ENCODE measurements at regions not wholly inside any gene's neighbourhood (a gene's known extent, or its start where the extent isn't known, plus 50 kb on each side); places are given as distances from the start of the nearest gene placed in this dataset.

DNA sequence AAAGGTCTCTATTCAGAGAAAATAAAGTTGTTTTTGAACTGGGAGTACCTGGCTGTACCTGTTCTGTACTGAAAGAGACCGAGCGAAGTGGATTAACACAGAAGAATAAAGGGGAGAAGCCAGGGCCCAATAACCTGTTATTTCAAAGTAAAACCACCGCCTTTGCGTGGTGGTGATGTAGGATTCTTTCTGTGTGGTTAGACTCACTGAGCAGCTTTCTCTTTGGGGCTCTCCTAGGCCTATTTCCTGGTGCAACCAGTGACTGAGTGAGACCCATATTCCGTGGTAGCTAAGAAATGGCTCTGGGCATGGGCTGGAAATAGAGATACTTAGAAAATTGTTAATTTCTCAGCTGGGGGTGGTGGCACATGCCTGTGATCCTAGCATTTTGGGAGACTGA lies 99.9 kb downstream of the XCL2 start:
- H3K27ac ChIP-seq (ENCODE audit: low read depth, low read length): no peak overlapping the region

GRCh38 chr1:168443356-168443755 lies 100.4 kb downstream of the XCL2 start:
- Histone ChIP-seq H3K9ac (ENCODE audit: low read depth in 1 of 3, low read length in 3 of 3) (no peak overlapping the region), H3K36me3 (ENCODE audit: control insufficient read depth in 3 of 3, insufficient read depth in 3 of 3, low read length in 3 of 3) (no peaks in the 10 kb centered on the region), H3K4me1 (ENCODE audit: control insufficient read depth in 3 of 3, insufficient read depth in 3 of 3, low read length in 3 of 3) (peaks cover 4 to 6% (median 6%) of the 10 kb centered on the region in 3 donors), H3K9me3 (ENCODE audit: control insufficient read depth in 3 of 3, low read length in 3 of 3) (no peaks in the 10 kb centered on the region), H3K4me3 (ENCODE audit: low read length in 3 of 3) (no peak overlapping the region), H3K27me3 (ENCODE audit: control insufficient read depth in 3 of 3, insufficient read depth in 3 of 3, low read length in 3 of 3) (no peaks in the 10 kb centered on the region), H3K27ac (ENCODE audit: low read depth, low read length) (no peak overlapping the region)

More for the DNA sequence above, 99.9 kb downstream of the XCL2 start:
- no peak overlapping the region for H3K9ac ChIP-seq (ENCODE audit: low read depth in 1 of 3, low read length in 3 of 3)
- peaks cover 4 to 6% (median 6%) of the 10 kb centered on the region in 3 donors for H3K4me1 ChIP-seq (ENCODE audit: control insufficient read depth in 3 of 3, insufficient read depth in 3 of 3, low read length in 3 of 3)
- no peak overlapping the region for H3K4me3 ChIP-seq (ENCODE audit: low read length in 3 of 3)
- H3K9me3 ChIP-seq (ENCODE audit: control insufficient read depth in 3 of 3, low read length in 3 of 3): no peaks in the 10 kb centered on the region
- no peaks in the 10 kb centered on the region for H3K36me3 ChIP-seq (ENCODE audit: control insufficient read depth in 3 of 3, insufficient read depth in 3 of 3, low read length in 3 of 3)
- no peaks in the 10 kb centered on the region for H3K27me3 ChIP-seq (ENCODE audit: control insufficient read depth in 3 of 3, insufficient read depth in 3 of 3, low read length in 3 of 3)

DNA sequence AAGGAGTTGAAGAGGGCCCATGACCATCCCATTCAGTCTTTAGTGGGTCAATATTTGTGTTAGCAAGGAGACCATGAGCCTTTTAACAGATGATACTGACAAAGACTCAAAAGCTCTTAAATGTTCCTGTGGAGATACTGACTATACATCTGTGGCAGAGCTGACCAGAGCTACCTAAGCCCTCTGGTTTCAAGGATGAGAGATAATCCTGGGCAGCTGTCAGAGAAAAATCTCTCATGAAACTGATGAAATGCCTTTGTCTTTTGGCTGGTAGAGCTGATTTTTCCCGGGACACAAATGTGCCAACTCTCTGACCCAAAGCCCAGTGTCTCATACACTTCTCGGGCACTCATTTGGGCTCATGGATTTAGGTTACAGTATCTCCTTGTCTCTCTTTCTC lies 100.9 kb downstream of the XCL2 start:
- H3K36me3 ChIP-seq (ENCODE audit: control insufficient read depth in 3 of 3, insufficient read depth in 3 of 3, low read length in 3 of 3): no peaks in the 10 kb centered on the region
- H3K4me1 ChIP-seq (ENCODE audit: control insufficient read depth in 3 of 3, insufficient read depth in 3 of 3, low read length in 3 of 3): peaks cover 4 to 6% (median 6%) of the 10 kb centered on the region in 3 donors
- no peaks in the 10 kb centered on the region for H3K27me3 ChIP-seq (ENCODE audit: control insufficient read depth in 3 of 3, insufficient read depth in 3 of 3, low read length in 3 of 3)
- H3K9ac ChIP-seq (ENCODE audit: low read depth in 1 of 3, low read length in 3 of 3): no peak overlapping the region
- no peak overlapping the region for H3K27ac ChIP-seq (ENCODE audit: low read depth, low read length)
- no peaks in the 10 kb centered on the region for H3K9me3 ChIP-seq (ENCODE audit: control insufficient read depth in 3 of 3, low read length in 3 of 3)
- H3K4me3 ChIP-seq (ENCODE audit: low read length in 3 of 3): no peak overlapping the region

- H3K9ac ChIP-seq (ENCODE audit: low read depth in 1 of 3, low read length in 3 of 3): no peak overlapping the region
- no peak overlapping the region for H3K27ac ChIP-seq (ENCODE audit: low read depth, low read length)
- no peaks in the 10 kb centered on the region for H3K36me3 ChIP-seq (ENCODE audit: control insufficient read depth in 3 of 3, insufficient read depth in 3 of 3, low read length in 3 of 3)
- H3K9me3 ChIP-seq (ENCODE audit: control insufficient read depth in 3 of 3, low read length in 3 of 3): no peaks in the 10 kb centered on the region
- peaks cover 4 to 6% (median 6%) of the 10 kb centered on the region in 3 donors for H3K4me1 ChIP-seq (ENCODE audit: control insufficient read depth in 3 of 3, insufficient read depth in 3 of 3, low read length in 3 of 3)
- H3K27me3 ChIP-seq (ENCODE audit: control insufficient read depth in 3 of 3, insufficient read depth in 3 of 3, low read length in 3 of 3): no peaks in the 10 kb centered on the region
- no peak overlapping the region for H3K4me3 ChIP-seq (ENCODE audit: low read length in 3 of 3)
Measured at GRCh38 chr1:168441745-168442144, 102.1 kb downstream of the XCL2 start.

DNA sequence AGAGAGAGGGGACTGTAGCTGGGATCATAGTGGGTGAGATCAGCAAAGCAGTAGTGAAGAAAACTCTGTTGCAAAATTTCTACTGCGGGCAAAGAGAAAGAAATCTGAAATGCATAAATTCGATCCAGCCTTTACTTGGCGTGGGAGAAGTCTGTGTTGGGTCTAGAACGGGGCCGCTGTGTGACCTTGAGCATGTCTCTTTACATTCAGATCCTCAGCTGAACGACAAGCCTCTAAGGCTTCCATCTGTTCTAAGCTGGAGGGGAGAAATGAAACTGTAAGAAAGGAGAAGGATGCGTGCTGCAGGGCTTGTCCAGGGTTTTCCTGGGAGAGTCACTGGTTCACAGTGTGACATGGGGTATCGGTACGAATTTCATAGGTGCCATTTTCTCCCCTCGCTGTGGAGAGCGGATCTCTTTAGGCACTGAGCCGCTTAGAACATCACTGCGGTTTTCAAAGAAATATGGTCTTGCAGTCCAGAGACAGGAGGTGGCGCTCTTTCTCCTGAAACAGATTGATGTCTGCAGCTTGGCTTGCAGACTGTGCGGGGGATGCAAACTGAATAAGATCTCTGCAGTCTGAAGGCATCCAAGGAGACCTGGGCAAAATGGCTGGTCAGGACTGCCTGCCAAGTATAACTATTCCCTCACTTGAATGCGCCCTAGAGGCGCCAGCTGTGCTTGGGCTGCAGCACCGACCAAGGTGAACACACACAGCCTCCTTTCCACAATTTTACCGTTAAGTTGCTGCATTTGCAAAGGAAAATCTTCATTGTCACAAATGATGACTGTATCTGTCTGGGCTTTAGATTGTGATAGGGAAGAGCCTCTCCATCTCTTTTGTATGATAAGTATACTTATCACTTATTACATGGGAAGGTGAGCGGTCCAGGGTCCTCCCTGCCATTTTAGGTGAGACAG lies 104.1 kb downstream of the XCL2 start:
- no peak overlapping the region for H3K27ac ChIP-seq (ENCODE audit: low read depth, low read length)
- peak overlapping the region; percentile 42 to 60 (median 57) for H3K4me3 ChIP-seq (ENCODE audit: low read length in 3 of 3)
- no peaks in the 10 kb centered on the region for H3K27me3 ChIP-seq (ENCODE audit: control insufficient read depth in 3 of 3, insufficient read depth in 3 of 3, low read length in 3 of 3)
- no peaks in the 10 kb centered on the region for H3K9me3 ChIP-seq (ENCODE audit: control insufficient read depth in 3 of 3, low read length in 3 of 3)
- peaks cover 4 to 6% (median 6%) of the 10 kb centered on the region in 3 donors for H3K4me1 ChIP-seq (ENCODE audit: control insufficient read depth in 3 of 3, insufficient read depth in 3 of 3, low read length in 3 of 3)
- H3K9ac ChIP-seq (ENCODE audit: low read depth in 1 of 3, low read length in 3 of 3): peak overlapping the region in 2 of 3 donors; percentile 30 to 60
- no peaks in the 10 kb centered on the region for H3K36me3 ChIP-seq (ENCODE audit: control insufficient read depth in 3 of 3, insufficient read depth in 3 of 3, low read length in 3 of 3)

- Histone ChIP-seq H3K4me1 (ENCODE audit: control insufficient read depth in 3 of 3, insufficient read depth in 3 of 3, low read length in 3 of 3) (peaks cover 4 to 6% (median 6%) of the 10 kb centered on the region in 3 donors), H3K27ac (ENCODE audit: low read depth, low read length) (no peak overlapping the region), H3K9ac (ENCODE audit: low read depth in 1 of 3, low read length in 3 of 3) (no peak overlapping the region), H3K4me3 (ENCODE audit: low read length in 3 of 3) (no peak overlapping the region), H3K27me3 (ENCODE audit: control insufficient read depth in 3 of 3, insufficient read depth in 3 of 3, low read length in 3 of 3) (no peaks in the 10 kb centered on the region), H3K36me3 (ENCODE audit: control insufficient read depth in 3 of 3, insufficient read depth in 3 of 3, low read length in 3 of 3) (no peaks in the 10 kb centered on the region), H3K9me3 (ENCODE audit: control insufficient read depth in 3 of 3, low read length in 3 of 3) (no peaks in the 10 kb centered on the region)
Measured at GRCh38 chr1:168438626-168439025, 105.2 kb downstream of the XCL2 start.

DNA sequence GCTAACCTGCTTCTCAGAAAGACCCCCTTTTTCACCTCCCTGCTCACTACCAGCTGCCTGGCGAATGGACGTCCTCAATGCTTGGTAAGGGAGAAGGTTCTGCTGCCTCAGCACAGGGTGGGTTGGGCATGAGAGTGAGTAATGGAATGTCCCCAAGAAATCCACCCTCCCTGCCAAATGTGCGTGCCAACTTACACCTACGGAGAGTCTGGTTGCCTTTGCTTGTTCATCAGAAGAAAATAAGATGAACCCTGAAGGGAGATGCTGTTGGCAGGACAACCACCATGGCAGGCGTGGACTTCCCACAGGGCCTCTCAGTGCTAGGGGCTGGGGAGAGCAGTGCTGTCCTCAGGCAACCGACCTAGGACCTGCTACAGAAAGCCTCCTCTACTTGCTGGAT lies 106.0 kb downstream of the XCL2 start:
- Histone ChIP-seq H3K36me3 (ENCODE audit: control insufficient read depth in 3 of 3, insufficient read depth in 3 of 3, low read length in 3 of 3) (no peaks in the 10 kb centered on the region), H3K9me3 (ENCODE audit: control insufficient read depth in 3 of 3, low read length in 3 of 3) (no peaks in the 10 kb centered on the region), H3K9ac (ENCODE audit: low read depth in 1 of 3, low read length in 3 of 3) (no peak overlapping the region), H3K4me3 (ENCODE audit: low read length in 3 of 3) (no peak overlapping the region), H3K4me1 (ENCODE audit: control insufficient read depth in 3 of 3, insufficient read depth in 3 of 3, low read length in 3 of 3) (peaks cover 4 to 6% (median 6%) of the 10 kb centered on the region in 3 donors), H3K27ac (ENCODE audit: low read depth, low read length) (no peak overlapping the region), H3K27me3 (ENCODE audit: control insufficient read depth in 3 of 3, insufficient read depth in 3 of 3, low read length in 3 of 3) (no peaks in the 10 kb centered on the region)

- Histone ChIP-seq H3K4me3 (ENCODE audit: low read length in 3 of 3) (no peak overlapping the region), H3K36me3 (ENCODE audit: control insufficient read depth in 3 of 3, insufficient read depth in 3 of 3, low read length in 3 of 3) (no peaks in the 10 kb centered on the region), H3K9me3 (ENCODE audit: control insufficient read depth in 3 of 3, low read length in 3 of 3) (no peaks in the 10 kb centered on the region), H3K27me3 (ENCODE audit: control insufficient read depth in 3 of 3, insufficient read depth in 3 of 3, low read length in 3 of 3) (no peaks in the 10 kb centered on the region), H3K4me1 (ENCODE audit: control insufficient read depth in 3 of 3, insufficient read depth in 3 of 3, low read length in 3 of 3) (peaks cover 6 to 8% (median 6%) of the 10 kb centered on the region in 3 donors), H3K27ac (ENCODE audit: low read depth, low read length) (no peak overlapping the region), H3K9ac (ENCODE audit: low read depth in 1 of 3, low read length in 3 of 3) (no peak overlapping the region)
Measured at GRCh38 chr1:168435439-168435838, 108.4 kb downstream of the XCL2 start.

DNA sequence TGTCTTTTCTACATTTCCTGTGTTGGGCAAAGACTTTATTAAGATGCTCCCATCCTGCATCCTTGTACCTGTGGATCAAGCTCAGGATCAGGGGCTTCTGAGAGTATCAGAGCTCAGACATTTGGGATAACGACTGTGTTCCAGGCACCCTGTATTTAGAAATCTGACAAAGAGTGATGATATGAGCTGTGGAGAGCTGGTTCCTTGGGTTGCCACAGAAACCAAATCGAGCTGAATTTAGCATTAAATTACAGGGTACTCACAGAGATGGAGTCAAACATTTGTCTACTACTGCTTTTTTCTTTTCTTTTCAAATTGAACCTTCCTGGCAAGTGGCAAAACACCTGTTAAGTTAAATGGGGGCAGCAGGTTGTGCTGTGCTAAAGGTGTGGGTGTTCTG lies 110.6 kb downstream of the XCL2 start:
- Histone ChIP-seq H3K9me3 (ENCODE audit: control insufficient read depth in 3 of 3, low read length in 3 of 3) (no peaks in the 10 kb centered on the region), H3K27me3 (ENCODE audit: control insufficient read depth in 3 of 3, insufficient read depth in 3 of 3, low read length in 3 of 3) (no peaks in the 10 kb centered on the region), H3K4me3 (ENCODE audit: low read length in 3 of 3) (no peak overlapping the region), H3K4me1 (ENCODE audit: control insufficient read depth in 3 of 3, insufficient read depth in 3 of 3, low read length in 3 of 3) (peaks cover 7 to 14% (median 13%) of the 10 kb centered on the region in 3 donors), H3K36me3 (ENCODE audit: control insufficient read depth in 3 of 3, insufficient read depth in 3 of 3, low read length in 3 of 3) (no peaks in the 10 kb centered on the region), H3K9ac (ENCODE audit: low read depth in 1 of 3, low read length in 3 of 3) (no peak overlapping the region), H3K27ac (ENCODE audit: low read depth, low read length) (no peak overlapping the region)

DNA sequence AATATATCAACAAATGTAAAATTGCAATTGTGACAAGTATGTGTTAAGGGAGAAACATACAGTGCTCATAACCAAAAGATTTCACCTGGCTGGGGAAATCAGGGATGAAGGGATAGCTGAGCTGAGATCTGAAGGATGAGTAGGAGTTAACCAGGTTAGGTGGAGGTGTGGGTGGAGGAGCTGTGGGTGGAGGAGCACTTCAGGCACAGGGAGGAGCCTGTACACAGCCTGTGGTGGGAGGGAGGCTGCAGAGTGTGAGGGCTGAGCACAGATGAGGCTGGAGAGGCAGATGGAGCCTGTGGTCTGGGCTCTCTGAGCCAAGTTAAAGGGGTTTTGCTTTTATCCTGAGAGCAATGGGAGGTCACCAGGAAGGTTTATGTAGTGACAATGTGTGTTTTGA lies 111.9 kb downstream of the XCL2 start:
- Histone ChIP-seq H3K9me3 (ENCODE audit: control insufficient read depth in 3 of 3, low read length in 3 of 3) (no peaks in the 10 kb centered on the region), H3K4me3 (ENCODE audit: low read length in 3 of 3) (no peak overlapping the region), H3K4me1 (ENCODE audit: control insufficient read depth in 3 of 3, insufficient read depth in 3 of 3, low read length in 3 of 3) (peaks cover 13 to 22% (median 17%) of the 10 kb centered on the region in 3 donors), H3K36me3 (ENCODE audit: control insufficient read depth in 3 of 3, insufficient read depth in 3 of 3, low read length in 3 of 3) (no peaks in the 10 kb centered on the region), H3K9ac (ENCODE audit: low read depth in 1 of 3, low read length in 3 of 3) (no peak overlapping the region), H3K27ac (ENCODE audit: low read depth, low read length) (no peak overlapping the region), H3K27me3 (ENCODE audit: control insufficient read depth in 3 of 3, insufficient read depth in 3 of 3, low read length in 3 of 3) (no peaks in the 10 kb centered on the region)
